GM23338 (cell line): ENCODE measurements at regions not wholly inside any gene's neighbourhood (a gene's known extent, or its start where the extent isn't known, plus 50 kb on each side); places are given as distances from the start of the nearest gene placed in this dataset.

Experiments used
- ATAC-seq: fragments of 200-7000 bp; cut with Tn5 transposase; 3 replicates; pipeline ENCODE4 v1.9.1; 2020
- DNase-seq: peaks from one replicate; pipeline ENCODE4 v3.0.0-alpha.2; 2015; ENCODE audit warnings: low spot score
- H2AFZ ChIP-seq: fragments of 200-600 bp; sonication (generic); 2 replicates; pipeline ENCODE4 v1.8.0; 2016; ENCODE audit warnings: antibody characterized with exemption, mild to moderate bottlenecking, moderate library complexity
- H3F3A ChIP-seq: fragments of 200-600 bp; sonication (generic); replicated peaks from 2 replicates; pipeline ENCODE4 v1.8.0; 2017; ENCODE audit warnings: antibody characterized with exemption, mixed run types, low read depth
- H3K27ac ChIP-seq: fragments of 200-600 bp; sonication (generic); 2 replicates; pipeline ENCODE4 v1.6.1; 2016; ENCODE audit warnings: low read depth
- H3K27me3 ChIP-seq: fragments of 200-600 bp; sonication (generic); 2 replicates; pipeline ENCODE4 v1.8.0; 2016; ENCODE audit warnings: mild to moderate bottlenecking, mixed run types, moderate library complexity; ENCODE audit not compliant: insufficient read depth
- H3K36me3 ChIP-seq: fragments of 200-600 bp; sonication (generic); 2 replicates; pipeline ENCODE4 v1.8.0; 2016; ENCODE audit warnings: mild to moderate bottlenecking; ENCODE audit not compliant: insufficient read depth
- H3K4me1 ChIP-seq: fragments of 200-600 bp; sonication (generic); 2 replicates; pipeline ENCODE4 v1.8.0; 2016; ENCODE audit warnings: mild to moderate bottlenecking, moderate library complexity; ENCODE audit not compliant: insufficient read depth
- H3K4me2 ChIP-seq: fragments of 200-600 bp; sonication (generic); 2 replicates; pipeline ENCODE4 v1.7.1; 2017; ENCODE audit warnings: mixed run types
- H3K4me3 ChIP-seq: fragments of 200-600 bp; sonication (generic); 2 replicates; pipeline ENCODE4 v1.6.1; 2016; ENCODE audit warnings: mixed run types
- H3K79me2 ChIP-seq: fragments of 200-600 bp; sonication (generic); replicated peaks from 2 replicates; pipeline ENCODE4 v1.8.0; 2017; ENCODE audit warnings: mild to moderate bottlenecking; ENCODE audit not compliant: insufficient read depth
- H3K9me2 ChIP-seq: fragments of 200-600 bp; sonication (generic); 2 replicates; pipeline ENCODE4 v1.8.0; 2017; ENCODE audit not compliant: insufficient read depth
- H4K20me1 ChIP-seq: fragments of 200-600 bp; sonication (generic); replicated peaks from 2 replicates; pipeline ENCODE4 v1.8.0; 2017; ENCODE audit warnings: mild to moderate bottlenecking; ENCODE audit not compliant: insufficient read depth
- H3K27ac Mint-ChIP-seq: 2 replicates; pipeline ENCODE4 v1.8.0; 2020; ENCODE audit warnings: inconsistent platforms, mild to moderate bottlenecking, moderate library complexity, mixed read lengths
- H3K27me3 Mint-ChIP-seq: 3 replicates; pipeline ENCODE4 v1.8.0; 2022; ENCODE audit warnings: low read depth, mild to moderate bottlenecking, moderate library complexity, mixed read lengths, inconsistent platforms; ENCODE audit not compliant: insufficient read depth, poor library complexity
- H3K36me3 Mint-ChIP-seq: 3 replicates; pipeline ENCODE4 v1.8.0; 2021; ENCODE audit warnings: low read depth, mild to moderate bottlenecking, inconsistent platforms, moderate library complexity, mixed read lengths
- H3K4me1 Mint-ChIP-seq: 3 replicates; pipeline ENCODE4 v1.8.0; 2020; ENCODE audit warnings: mild to moderate bottlenecking, inconsistent platforms, mixed read lengths
- H3K4me3 Mint-ChIP-seq: 3 replicates; pipeline ENCODE4 v1.8.0; 2021; ENCODE audit warnings: moderate library complexity, mild to moderate bottlenecking, inconsistent platforms, mixed read lengths
- H3K9me3 Mint-ChIP-seq: 3 replicates; pipeline ENCODE4 v1.8.0; 2020; ENCODE audit warnings: moderate library complexity, mild to moderate bottlenecking, inconsistent platforms, mixed read lengths
- CTCF ChIP-seq, 2 experiments: fragments of 200-600 bp in 1 of 2; sonication (generic) in 1 of 2; conservative IDR thresholded peaks; 2 replicates each; pipeline versions ENCODE4 v1.5.1 to v1.6.1; 2016 to 2017; ENCODE audit warnings: antibody characterized with exemption in 2 of 2, low read depth in 2 of 2, mild to moderate bottlenecking in 2 of 2, moderate library complexity in 1 of 2
- ETS1 ChIP-seq: IDR thresholded peaks from 2 replicates; pipeline ENCODE4 v1.6.1; 2016; ENCODE audit warnings: antibody characterized with exemption
- EZH2phosphoT487 ChIP-seq: fragments of 200-600 bp; sonication (generic); IDR thresholded peaks from one replicate; pipeline ENCODE4 v1.8.1; 2018; ENCODE audit warnings: antibody characterized with exemption; ENCODE audit not compliant: unreplicated experiment
- JUNB ChIP-seq: IDR thresholded peaks from one replicate; pipeline ENCODE4 v1.6.1; 2016; ENCODE audit warnings: antibody characterized with exemption; ENCODE audit not compliant: unreplicated experiment
- NANOG ChIP-seq: IDR thresholded peaks from 2 replicates; pipeline ENCODE4 v1.6.1; 2016; ENCODE audit warnings: antibody characterized with exemption, borderline replicate concordance
- POLR2AphosphoS5 ChIP-seq: IDR thresholded peaks from 2 replicates; pipeline ENCODE4 v1.6.1; 2016; ENCODE audit warnings: antibody characterized with exemption, low read depth
- STAT1 ChIP-seq: IDR thresholded peaks from one replicate; pipeline ENCODE4 v1.6.1; 2016; ENCODE audit warnings: antibody characterized with exemption; ENCODE audit not compliant: unreplicated experiment
- ZNF331 ChIP-seq: fragments of 250-450 bp; sonication (Bioruptor Pico); IDR thresholded peaks from 2 replicates; pipeline ENCODE4 v1.5.0; 2020; ENCODE audit warnings: low read depth, mild to moderate bottlenecking, moderate library complexity
- ZNF462 ChIP-seq: fragments of 250-450 bp; sonication (Bioruptor Pico); IDR thresholded peaks from 2 replicates; pipeline ENCODE4 v1.5.0; 2020; ENCODE audit warnings: mild to moderate bottlenecking, moderate library complexity

- TF ChIP-seq ZNF462 (CRISPR knock-in tag), result no peak
- no peak for TF ChIP-seq JUNB
- no peak for TF ChIP-seq ETS1
- TF ChIP-seq STAT1, result no peak
- TF ChIP-seq ZNF331 (CRISPR knock-in tag), result no peak
- no peak for TF ChIP-seq POLR2AphosphoS5
- no peak for TF ChIP-seq EZH2phosphoT487
Observed at GRCh38 chr18:30870466-30870865, 172.1 kb downstream of the DSC3 start (continued).

- Histone ChIP-seq H3K4me2 (no peak overlapping the region), H3F3A (no peaks in the 10 kb centered on the region), H3K4me3 (no peak overlapping the region), H4K20me1 (no peaks in the 10 kb centered on the region), H3K27ac (no peak overlapping the region), H3K79me2 (no peaks in the 10 kb centered on the region), H3K36me3 (no peaks in the 10 kb centered on the region), H2AFZ (0 out of 2 replicates have a peak overlapping the region, but pooled peaks have one; percentile 39), H3K27me3 (no peaks in the 10 kb centered on the region), H3K9me2 (no peaks in the 10 kb centered on the region; the same call in 1 of the 2 replicates), H3K4me1 (no peaks in the 10 kb centered on the region)
- H3K27ac Mint-ChIP-seq, result no peak overlapping the region
- H3K4me3 Mint-ChIP-seq, result no peak overlapping the region
- ATAC-seq (no peak), DNase-seq (no peak)
- H3K27me3 Mint-ChIP-seq, result no peaks in the 10 kb centered on the region
- peaks cover 2% of the 10 kb centered on the region; the same call in 1 of the 3 replicates for H3K9me3 Mint-ChIP-seq
- H3K36me3 Mint-ChIP-seq, result peaks cover 1% of the 10 kb centered on the region; the same call in 2 of the 3 replicates
- peaks cover 3% of the 10 kb centered on the region; the same call in 2 of the 3 replicates for H3K4me1 Mint-ChIP-seq
- TF ChIP-seq NANOG, result no peak
- TF ChIP-seq ZNF331 (CRISPR knock-in tag), result no peak
- TF ChIP-seq ETS1, result no peak
- TF ChIP-seq STAT1, result no peak
- TF ChIP-seq JUNB, result no peak
- no peak for TF ChIP-seq CTCF (conservative IDR thresholded peaks at IDR 0.05; ENCODE audit: low read depth in 2 of 2)
Observed at GRCh38 chr18:30862900-30863299, 179.6 kb downstream of the DSC3 start.
